K562 (cell line): ENCODE measurements at regions not wholly inside any gene's neighbourhood (a gene's known extent, or its start where the extent isn't known, plus 50 kb on each side); places are given as distances from the start of the nearest gene placed in this dataset.

ENCODE experiments used
- ATAC-seq: fragments of 200-7000 bp; cut with Tn5 transposase; 3 replicates; pipeline ENCODE4 v1.9.1; 2020; ENCODE audit warnings: moderate library complexity
- BruUV-seq: library from RNA; stranded (reverse); fragments of 400-500 nt; replicated peaks from 2 replicates; lab custom pipeline; 2021; lab: Mats Ljungman, UMichigan
- CTCF ChIA-PET: fragments of 300-600 bp; formaldehyde crosslinking; extraction: SDS; loops from one replicate; lab custom pipeline; 2021; ENCODE audit warnings: low intra/inter-chr PET ratio; lab: Yijun Ruan, JAX
- POLR2A ChIA-PET: fragments of 300-600, 350-650 bp; sonication (Branson Sonifier 250); formaldehyde crosslinking; extraction: SDS; loops from one replicate; lab custom pipeline; 2021; ENCODE audit warnings: antibody characterized with exemption, inconsistent platforms; lab: Yijun Ruan, JAX
- DNase-seq, 4 experiments: peaks; one replicate each; pipeline versions ENCODE4 v3.0.0 to v3.0.0-alpha.2; 2011 to 2018; ENCODE audit warnings: low spot score in 3 of 4, mixed read lengths in 3 of 4; ENCODE audit errors: extremely low read depth in 1 of 4
- FAIRE-seq: peaks from 2 replicates; lab custom pipeline; 2011; peaks lifted over from hg19 to GRCh38; lab: Jason Lieb, UNC
- H2AFZ ChIP-seq: 2 replicates; pipeline ENCODE4 v1.6.0; 2011; ENCODE audit warnings: low read depth, low read length, control low read depth, inconsistent platforms
- H3K27ac ChIP-seq: fragments of 200-600 bp; 3 replicates; pipeline ENCODE4 v1.8.0; 2011; ENCODE audit warnings: low read depth, mild to moderate bottlenecking, control low read depth, inconsistent platforms, low read length, moderate library complexity, mixed read lengths; ENCODE audit errors: extremely low read depth
- H3K27me3 ChIP-seq, 2 experiments: fragments of 300-600 bp in 1 of 2; 2 replicates in 1 of 2; 3 replicates in 1 of 2; pipeline versions ENCODE4 v1.6.0 to v1.8.0; 2011; ENCODE audit warnings: inconsistent platforms in 2 of 2, low read length in 2 of 2, mild to moderate bottlenecking in 1 of 2, mixed read lengths in 1 of 2, moderate library complexity in 1 of 2; ENCODE audit not compliant: control insufficient read depth in 2 of 2, insufficient read depth in 2 of 2
- H3K36me3 ChIP-seq: fragments of 300-600 bp; 3 replicates; pipeline ENCODE4 v1.8.0; 2011; ENCODE audit warnings: mild to moderate bottlenecking, low read length, inconsistent platforms; ENCODE audit not compliant: control insufficient read depth, insufficient read depth
- H3K4me1 ChIP-seq, 2 experiments: fragments of 200-600 bp in 1 of 2; replicated peaks in 1 of 2; 2 replicates in 1 of 2; 3 replicates in 1 of 2; pipeline versions ENCODE4 v1.5.1 to v1.8.0; 2011; ENCODE audit warnings: inconsistent platforms in 2 of 2, low read length in 2 of 2, mild to moderate bottlenecking in 1 of 2, mixed read lengths in 1 of 2, moderate library complexity in 1 of 2; ENCODE audit not compliant: control insufficient read depth in 2 of 2, insufficient read depth in 2 of 2
- H3K4me2 ChIP-seq: 2 replicates; pipeline ENCODE4 v1.6.1; 2011; ENCODE audit warnings: low read length, control low read depth, inconsistent platforms, mixed read lengths; ENCODE audit not compliant: insufficient read depth
- H3K4me3 ChIP-seq: fragments of 200-600 bp; sonication (generic), shearing (Covaris generic); 2 replicates; pipeline ENCODE4 v1.5.1; 2016; ENCODE audit warnings: control low read depth, inconsistent platforms
- H3K79me2 ChIP-seq: fragments of 200-600 bp; 3 replicates; pipeline ENCODE4 v1.8.0; 2011; ENCODE audit warnings: low read length, inconsistent platforms; ENCODE audit not compliant: control insufficient read depth, insufficient read depth
- H3K9ac ChIP-seq, 2 experiments: 2 replicates each; pipeline versions ENCODE4 v1.6.0 to v1.6.1; 2011; ENCODE audit warnings: low read depth in 2 of 2, low read length in 2 of 2, control low read depth in 1 of 2, inconsistent platforms in 1 of 2, mild to moderate bottlenecking in 1 of 2, mixed read lengths in 1 of 2; ENCODE audit not compliant: insufficient read depth in 1 of 2
- H3K9me1 ChIP-seq: one replicate; pipeline ENCODE4 v1.6.0; 2011; ENCODE audit warnings: inconsistent platforms, mild to moderate bottlenecking, low read length, moderate library complexity; ENCODE audit not compliant: control insufficient read depth, insufficient read depth
- H3K9me3 ChIP-seq: replicated peaks from 2 replicates; pipeline ENCODE4 v1.5.1; 2011; ENCODE audit warnings: low read depth, low read length, inconsistent platforms; ENCODE audit not compliant: control insufficient read depth, insufficient read depth
- H4K20me1 ChIP-seq: replicated peaks from 2 replicates; pipeline ENCODE4 v1.6.1; 2011; ENCODE audit warnings: low read length, inconsistent platforms, mixed read lengths; ENCODE audit not compliant: control insufficient read depth, insufficient read depth
- CC2D1A ChIP-seq: fragments of 450-650 bp; IDR thresholded peaks from 2 replicates; pipeline ENCODE4 v1.6.1; 2017; ENCODE audit warnings: mild to moderate bottlenecking
- CLOCK ChIP-seq: fragments of 250-450 bp; sonication (Bioruptor Pico); IDR thresholded peaks from 2 replicates; pipeline ENCODE4 v1.4.0; 2020; ENCODE audit warnings: mild to moderate bottlenecking, moderate library complexity, borderline replicate concordance
- ETS1 ChIP-seq: conservative IDR thresholded peaks from 2 replicates; pipeline ENCODE4 v1.6.1; 2011; ENCODE audit warnings: low read depth, mild to moderate bottlenecking, low read length; ENCODE audit not compliant: control insufficient read depth
- GTF3C2 ChIP-seq: IDR thresholded peaks from 3 replicates; pipeline ENCODE4 v1.6.1; 2011; ENCODE audit warnings: borderline replicate concordance, mild to moderate bottlenecking, moderate library complexity; ENCODE audit not compliant: insufficient read length; ENCODE audit errors: extremely low read depth
- MCM2 ChIP-seq: fragments of 450-650 bp; IDR thresholded peaks from 2 replicates; pipeline ENCODE4 v1.6.1; 2017; ENCODE audit warnings: low read depth, mild to moderate bottlenecking
- NCOA1 ChIP-seq: fragments of 450-650 bp; IDR thresholded peaks from 2 replicates; pipeline ENCODE4 v1.6.1; 2016; ENCODE audit warnings: low read depth
- NCOA6 ChIP-seq: fragments of 450-650 bp; IDR thresholded peaks from 2 replicates; pipeline ENCODE4 v1.6.1; 2017; ENCODE audit warnings: mild to moderate bottlenecking
- TFE3 ChIP-seq: fragments of 450-650 bp; formaldehyde crosslinking; IDR thresholded peaks from 2 replicates; pipeline ENCODE4 v1.4.0; 2020; ENCODE audit warnings: mild to moderate bottlenecking, mixed read lengths
- ZC3H4 ChIP-seq: sonication (generic); formaldehyde crosslinking; IDR thresholded peaks from 2 replicates; pipeline ENCODE4 v1.9.0; 2021; ENCODE audit warnings: missing genetic modification reagents, borderline replicate concordance
- ZFP36 ChIP-seq: fragments of 150-350 bp; IDR thresholded peaks from 2 replicates; pipeline ENCODE4 v1.6.1; 2018; ENCODE audit warnings: low read length, low read depth; ENCODE audit not compliant: partially characterized antibody
- ZNF277 ChIP-seq: fragments of 250-450 bp; sonication (Bioruptor Pico); IDR thresholded peaks from 2 replicates; pipeline ENCODE4 v1.8.0; 2022; ENCODE audit warnings: inconsistent platforms, mild to moderate bottlenecking, moderate library complexity, borderline replicate concordance
- ZNF589 ChIP-seq: fragments of 200-800 bp; sonication (Bioruptor generic); IDR thresholded peaks from 2 replicates; pipeline ENCODE4 v1.6.1; 2016; ENCODE audit warnings: low read depth, missing genetic modification characterization, missing compliant biosample characterization
- WGBS: fragments of 100-300 bp; shearing (Covaris generic); methylation state at CpG from one replicate; pipeline ENCODE4 v1.1.6; 2016; ENCODE audit warnings: low coverage, mixed read lengths; ENCODE audit not compliant: insufficient coverage; ENCODE audit errors: missing lambda C conversion rate; 5-methylcytosine and 5-hydroxymethylcytosine counted together
- in situ Hi-C: fragments of 300-500 bp; cut with MboI; formaldehyde crosslinking; loops from 4 replicates; pipeline ENCODE4 v1.15.0; 2018; ENCODE audit warnings: inconsistent platforms, mixed read lengths
- intact Hi-C: fragments of 100-400 bp; cut with micrococcal nuclease; formaldehyde crosslinking; loops from 2 replicates; pipeline ENCODE4 v1.14.2; 2022

GRCh38 chr22:48247829-48248228 lies 1485.4 kb downstream of the TBC1D22A start (continued):
- TF ChIP-seq MCM2: no peak
- TF ChIP-seq CC2D1A: no peak
- TF ChIP-seq ZNF589 (CRISPR knock-in tag): no peak
- TF ChIP-seq TFE3 (CRISPR knock-in tag): no peak

GRCh38 chr22:48245196-48245485 lies 1482.7 kb downstream of the TBC1D22A start:
- ChIA-PET CTCF (no interaction called here), POLR2A (no interaction called here)
- no peaks in the 10 kb centered on the region for H3K79me2 ChIP-seq
- no peak overlapping the region for H2AFZ ChIP-seq
- DNase-seq (no peak), FAIRE-seq (no peak), ATAC-seq (no peak)
- H3K4me2 ChIP-seq: no peak overlapping the region
- no peaks in the 10 kb centered on the region for H3K9me1 ChIP-seq
- WGBS: 0% methylated on average over 2 of the region's 2 CpGs
- no peak overlapping the region for H3K27ac ChIP-seq
- 0 out of 2 replicates have a peak, but pooled peaks cover 3% of the 10 kb centered on the region for H4K20me1 ChIP-seq
- H3K4me1 ChIP-seq: no peaks in the 10 kb centered on the region; a peak in 1 of 5 replicates
- H3K4me3 ChIP-seq: no peak overlapping the region
- H3K36me3 ChIP-seq: no peaks in the 10 kb centered on the region
- in situ Hi-C loops: no loop called here
- intact Hi-C loops: no loop called here
- H3K27me3 ChIP-seq: peaks cover 0 to 24% of the 10 kb centered on the region in 2 experiments; a peak in 3 of 5 replicates
- H3K9ac ChIP-seq: no peak overlapping the region
- no TSS peak for BruUV-seq
- no peaks in the 10 kb centered on the region for H3K9me3 ChIP-seq
- TF ChIP-seq GTF3C2 (no peak), NCOA6 (no peak), ETS1 (no peak), ZFP36 (no peak), CLOCK (CRISPR knock-in tag) (no peak), ZC3H4 (CRISPR knock-in tag) (no peak), NCOA1 (no peak), ZNF277 (CRISPR knock-in tag) (no peak)
